Stimulated activated CD4-positive, alpha-beta T cell treated with anti-CD3 and anti-CD28 coated beads, Interleukin-1b, Interleukin-23, amount 100 ng/mL, for 24 hours (primary cell): ENCODE measurements at regions not wholly inside any gene's neighbourhood (a gene's known extent, or its start where the extent isn't known, plus 50 kb on each side); places are given as distances from the start of the nearest gene placed in this dataset.
"Not testable (repeated sequence)": the region's sequence is repeated elsewhere in the genome, so short reads cannot be mapped to it uniquely, and the experiment has no call there.

Experiments
- DNase-seq, 4 experiments: peaks; one replicate each; pipeline ENCODE4 v3.0.0-alpha.2; 2020; ENCODE audit warnings: low read depth in 4 of 4, low spot score in 1 of 4

DNA sequence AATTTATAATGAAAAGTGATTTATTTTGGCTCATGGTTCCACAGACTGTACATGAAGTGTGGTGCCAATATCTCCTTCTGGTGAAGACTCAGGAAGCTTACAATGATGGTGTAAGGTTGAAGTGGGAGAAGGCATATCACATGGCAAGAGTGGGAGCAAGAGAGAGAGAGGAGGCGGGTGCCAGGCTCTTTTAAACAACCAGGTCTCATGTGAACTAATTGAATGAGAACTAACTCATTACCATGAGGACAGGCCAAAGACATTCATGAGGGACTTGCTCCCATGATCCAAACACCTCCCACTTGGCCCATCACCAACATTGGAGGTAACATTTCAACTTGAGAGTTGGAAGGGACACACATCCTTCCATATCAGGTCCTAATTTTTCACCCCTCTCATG, 155.2 kb downstream of the SLC38A4 start:
- no peak for DNase-seq

DNA sequence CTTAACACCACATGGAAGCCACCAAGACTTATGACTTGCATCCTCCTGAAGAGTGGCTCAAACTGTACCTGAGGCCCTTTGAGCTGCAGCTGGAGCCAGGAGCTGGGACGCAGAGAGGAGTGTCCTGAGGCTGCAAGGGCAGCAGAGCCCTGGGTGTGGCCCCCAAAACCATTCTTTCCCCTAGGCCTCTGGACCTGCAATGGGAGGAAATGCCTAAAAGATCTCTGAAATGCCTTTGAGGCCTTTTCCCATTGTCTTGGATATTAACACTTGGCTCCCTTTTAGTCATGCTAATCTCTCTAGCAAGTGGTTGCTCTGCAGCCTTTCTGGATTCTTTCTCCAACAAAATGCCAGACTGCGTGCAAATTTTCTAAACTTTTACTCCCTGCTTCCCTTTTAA, 156.1 kb downstream of the SLC38A4 start:
- DNase-seq: no peak

DNA sequence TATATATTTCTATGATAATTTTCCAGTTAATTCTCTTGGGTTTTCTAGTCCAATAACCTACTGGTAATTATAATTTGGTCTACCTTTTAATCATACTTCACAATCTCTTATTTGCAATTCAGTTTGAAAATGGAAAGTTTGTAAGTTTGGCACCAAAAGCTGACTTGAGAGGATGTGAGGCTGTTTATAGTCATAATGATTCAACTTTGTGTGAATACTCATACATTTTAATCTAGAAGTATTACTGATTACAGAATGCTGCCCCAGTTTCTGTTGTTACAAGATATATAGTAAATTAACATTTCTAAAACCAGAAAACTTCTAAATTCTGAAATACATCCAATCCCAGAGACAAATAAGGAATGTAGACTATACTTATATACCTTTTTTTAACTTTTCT, 158.2 kb downstream of the SLC38A4 start:
- DNase-seq: no peak

- DNase-seq: no peak
Measured at GRCh38 chr12:46664761-46665287, 161.0 kb downstream of the SLC38A4 start.

DNA sequence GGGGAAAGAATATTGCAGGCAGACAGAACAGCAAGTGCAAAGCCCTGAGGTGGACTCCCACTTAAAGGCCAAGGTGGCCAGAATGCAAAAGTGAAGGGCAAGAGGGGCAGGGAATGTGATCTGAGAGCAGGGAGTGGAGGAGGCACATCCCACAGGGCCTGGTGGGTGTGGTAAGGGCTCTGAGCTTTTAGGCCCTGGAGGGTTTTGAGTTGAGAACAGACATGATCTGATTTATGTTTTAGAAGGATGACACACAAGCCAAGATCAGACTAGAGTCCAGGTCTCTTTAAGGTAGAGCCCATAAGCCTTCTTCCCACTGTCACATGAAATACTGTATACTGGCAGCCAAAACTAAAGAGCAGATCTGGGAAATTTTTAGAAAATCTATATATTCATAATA, 162.5 kb downstream of the SLC38A4 start:
- DNase-seq: no peak

GRCh38 chr12:46661110-46661845, 164.5 kb downstream of the SLC38A4 start:
- no peak for DNase-seq

DNA sequence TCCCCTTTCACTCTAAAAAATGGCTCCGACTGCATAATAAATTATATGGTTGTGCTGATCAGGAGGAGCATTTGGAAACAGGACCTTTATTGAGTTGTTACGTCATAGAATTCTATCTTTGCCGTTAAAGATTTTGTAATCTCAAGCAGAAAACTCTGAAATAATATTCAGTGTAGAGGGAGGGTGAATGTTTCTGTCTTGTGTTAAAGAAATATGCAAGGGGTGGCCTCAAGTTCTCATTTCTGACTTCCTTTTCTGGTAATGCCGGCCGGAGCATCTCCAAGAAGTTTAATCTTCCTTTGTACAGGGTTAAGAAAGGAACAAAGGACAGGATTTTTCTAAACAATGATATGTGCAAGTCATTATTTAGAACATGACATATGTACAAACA, 165.1 kb downstream of the SLC38A4 start:
- no peak for DNase-seq

DNA sequence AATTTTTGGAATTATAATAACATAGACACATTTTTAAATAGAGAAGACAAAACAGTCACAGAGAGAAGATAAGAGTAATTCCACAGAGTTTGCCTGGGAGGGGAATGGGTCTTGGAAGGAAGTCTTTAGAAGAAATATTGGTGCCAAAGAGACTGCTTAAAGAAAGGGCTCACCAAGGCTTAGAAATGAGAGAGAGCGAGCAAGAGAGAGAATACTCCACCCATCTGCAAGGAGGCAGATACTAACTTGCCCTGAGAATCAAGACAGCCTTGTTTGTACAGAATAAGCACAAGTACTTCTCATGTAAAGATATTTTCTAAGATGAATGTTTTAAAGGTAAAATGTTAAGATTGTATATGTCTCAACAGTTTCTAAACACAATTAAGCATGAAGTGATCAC, 165.5 kb downstream of the SLC38A4 start:
- DNase-seq: no peak

GRCh38 chr12:46659824-46660223, 166.0 kb downstream of the SLC38A4 start:
- no peak for DNase-seq

DNA sequence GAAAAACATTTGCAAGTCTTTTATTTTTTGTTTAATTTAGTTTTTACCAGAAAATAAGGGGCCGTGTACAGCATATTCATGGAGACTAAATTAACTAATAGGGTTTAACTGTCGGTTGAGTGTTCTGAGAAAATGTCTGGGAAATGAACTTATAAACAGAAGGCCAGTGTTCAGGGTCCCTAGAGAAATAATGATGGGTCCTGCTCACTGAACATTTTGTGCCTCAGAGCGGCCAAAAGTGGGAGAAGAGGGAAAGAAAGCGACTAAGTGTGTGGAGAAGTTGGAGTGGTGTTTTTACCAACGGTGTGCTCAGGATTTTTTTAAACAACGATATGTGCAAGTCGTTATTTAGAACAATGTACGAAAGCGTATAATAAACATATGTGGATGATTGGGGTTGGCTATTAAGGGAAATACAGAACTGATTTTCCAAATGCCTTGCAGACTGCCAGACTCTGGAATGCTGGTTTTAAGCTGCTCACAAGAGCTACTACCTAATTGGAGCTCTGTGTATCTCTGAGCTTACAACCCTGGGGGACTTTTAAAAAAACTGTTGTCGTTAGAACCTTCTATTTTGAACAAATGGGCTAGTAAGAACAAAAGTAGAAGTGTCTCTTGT, 166.7 kb downstream of the SLC38A4 start:
- no peak for DNase-seq

- DNase-seq: no peak
Measured at GRCh38 chr12:46657453-46658411, 168.1 kb downstream of the SLC38A4 start.

GRCh38 chr12:46655984-46656383, 169.8 kb downstream of the SLC38A4 start:
- not testable (repeated sequence) for DNase-seq

DNA sequence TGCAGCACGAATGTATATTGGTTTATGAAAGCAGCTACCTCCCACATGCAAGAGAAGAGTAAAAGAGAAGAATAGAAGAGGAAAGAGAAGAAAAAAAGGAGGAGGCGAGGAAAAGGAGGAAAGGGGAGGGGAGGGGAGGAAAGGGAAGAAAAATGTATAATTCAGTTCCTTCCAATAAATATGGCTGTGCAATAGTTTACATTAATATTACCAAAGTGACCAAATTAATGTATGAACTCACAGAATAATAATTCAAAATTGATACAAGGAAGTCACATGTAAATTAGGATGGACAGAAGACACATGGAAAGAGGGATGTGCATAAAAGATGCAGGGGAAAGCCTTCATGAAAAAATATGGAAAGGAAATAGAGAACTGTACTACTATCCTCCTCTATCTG, 172.5 kb downstream of the SLC38A4 start:
- DNase-seq: no peak

GRCh38 chr12:46652692-46653091, 173.1 kb downstream of the SLC38A4 start:
- DNase-seq: no peak

DNA sequence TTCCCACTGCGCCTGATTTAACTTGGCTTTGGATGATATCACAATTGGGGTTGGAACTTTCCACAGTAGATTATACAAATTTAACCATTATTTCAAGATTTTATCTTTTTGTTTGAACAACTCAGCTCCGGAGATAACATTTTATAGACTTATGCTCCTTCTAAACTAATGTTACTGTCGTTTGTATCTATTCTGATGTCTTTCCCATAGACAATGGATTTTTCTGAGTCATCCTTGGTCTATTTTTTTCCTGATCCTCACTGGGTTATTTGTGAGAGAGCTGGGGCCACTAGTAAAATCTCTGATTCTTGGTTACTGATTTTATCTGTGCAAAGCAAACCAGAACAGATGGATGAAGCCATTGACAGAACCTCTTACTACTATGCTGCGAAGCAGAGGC, 175.1 kb downstream of the SLC38A4 start:
- no peak for DNase-seq

DNA sequence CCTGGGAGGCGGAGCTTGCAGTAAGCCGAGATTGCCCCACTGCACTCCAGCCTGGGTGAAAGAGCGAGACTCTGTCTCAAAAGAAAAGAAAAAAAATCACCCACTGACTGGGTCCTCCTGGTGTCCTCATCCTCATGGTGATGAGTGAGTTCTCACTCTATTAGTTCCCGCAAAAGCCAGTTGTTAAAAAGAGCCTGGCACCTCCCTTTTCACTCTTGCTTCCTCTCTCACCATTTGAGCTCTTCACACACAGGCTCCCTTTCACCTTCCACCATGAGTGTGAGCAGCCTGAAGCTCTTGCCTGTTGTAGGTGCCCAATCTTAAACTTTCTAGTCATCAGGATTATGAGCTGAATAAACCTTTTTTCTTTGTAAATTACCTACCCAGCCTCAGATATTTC, 176.4 kb downstream of the SLC38A4 start:
- DNase-seq: no peak

GRCh38 chr12:46647034-46647433, 178.8 kb downstream of the SLC38A4 start:
- no peak for DNase-seq

- not testable (repeated sequence) for DNase-seq
Measured at GRCh38 chr12:46641649-46642048, 184.1 kb downstream of the SLC38A4 start.

DNA sequence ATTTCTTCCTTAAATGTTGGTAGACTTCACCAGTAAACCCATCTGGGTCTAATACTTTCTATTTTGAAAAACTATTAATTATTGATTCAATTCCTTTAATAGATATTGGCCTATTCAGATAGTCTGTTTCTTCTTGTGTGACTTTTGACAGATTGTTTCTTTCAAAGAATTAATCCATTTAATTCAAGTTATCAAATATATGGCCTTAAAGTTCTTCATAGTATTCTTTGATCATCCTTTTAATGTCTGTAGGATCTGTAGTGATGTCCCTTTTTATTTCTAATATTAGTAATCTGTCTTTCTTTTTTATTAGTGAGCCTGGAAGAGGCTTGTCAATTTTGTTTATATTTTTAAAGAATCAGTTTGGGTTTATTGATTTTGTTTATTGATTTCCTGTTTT, 190.0 kb downstream of the SLC38A4 start:
- no peak for DNase-seq

DNA sequence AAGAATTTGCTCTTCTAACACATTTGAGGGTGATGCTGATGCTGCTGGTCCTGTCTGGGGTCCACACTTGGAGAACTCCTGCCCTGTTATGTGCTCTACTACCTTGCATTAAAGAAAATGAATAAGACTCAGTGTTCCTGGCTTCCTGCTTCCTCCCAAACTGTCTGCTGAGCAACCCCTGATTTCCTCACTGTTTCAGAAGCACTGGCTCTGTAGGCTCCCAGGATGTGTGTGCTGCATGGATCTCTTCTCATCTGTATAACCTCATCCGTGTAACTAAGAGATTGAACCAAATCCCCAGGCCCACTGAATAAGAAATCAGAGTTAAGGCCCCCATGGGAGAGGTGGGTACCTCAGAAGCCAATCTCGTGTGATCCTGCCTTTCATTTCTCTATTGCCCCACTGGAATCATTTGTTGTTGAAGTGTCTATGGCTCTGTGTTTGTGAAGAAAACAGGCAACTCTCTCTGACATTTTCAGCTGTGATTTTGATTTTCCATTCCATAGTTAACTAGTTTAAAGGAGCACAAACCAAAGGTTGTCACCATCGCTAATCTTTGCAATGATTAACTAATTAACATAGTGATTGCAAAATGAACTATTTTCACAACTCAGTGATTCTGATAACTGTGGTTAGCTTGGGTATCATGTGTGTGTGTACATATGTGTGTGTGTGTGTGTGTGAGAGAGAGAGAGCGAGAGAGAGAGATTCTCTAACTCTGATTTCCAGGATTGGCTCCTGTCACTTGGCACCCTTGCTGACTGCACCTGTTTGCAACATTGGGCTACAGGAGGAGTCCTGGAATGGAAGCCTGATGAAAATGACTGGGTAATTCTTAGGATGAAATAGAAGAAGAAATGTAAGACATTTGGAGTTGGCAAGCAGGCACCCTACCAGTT, 196.2 kb downstream of the SLC38A4 start:
- no peak for DNase-seq

- no peak for DNase-seq
Measured at GRCh38 chr12:46628176-46628575, 197.6 kb downstream of the SLC38A4 start.
